ENCODE measurements at regions not wholly inside any gene's neighbourhood (a gene's known extent, or its start where the extent isn't known, plus 50 kb on each side); places are given as distances from the start of the nearest gene placed in this dataset.

GRCh38 chr3:69446402-69447072 lies 60.6 kb upstream of the FRMD4B start:
- DNase-seq (ENCODE audit: low read depth in 4 of 4, low spot score in 2 of 4) = no peak

DNA sequence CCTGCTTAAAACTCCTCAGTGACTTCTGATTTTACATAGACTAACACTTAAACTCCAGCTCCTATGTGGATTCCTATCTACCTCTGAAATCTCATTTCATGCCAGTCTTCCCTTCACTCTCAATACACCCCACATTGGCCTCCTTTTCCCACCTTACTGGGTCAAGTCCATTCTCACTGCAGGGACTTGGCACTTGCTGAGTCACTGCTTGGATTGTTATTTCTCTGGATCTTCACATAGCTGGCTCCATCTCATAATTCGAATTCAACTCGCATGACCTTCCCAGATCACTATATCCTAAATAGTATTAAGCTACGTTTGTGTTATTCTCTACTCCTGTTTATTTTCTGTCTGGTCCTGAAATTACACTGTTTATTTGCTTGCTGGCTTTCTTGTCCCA lies 59.6 kb upstream of the FRMD4B start:
- DNase-seq (ENCODE audit: low read depth in 4 of 4, low spot score in 2 of 4) = no peak

DNA sequence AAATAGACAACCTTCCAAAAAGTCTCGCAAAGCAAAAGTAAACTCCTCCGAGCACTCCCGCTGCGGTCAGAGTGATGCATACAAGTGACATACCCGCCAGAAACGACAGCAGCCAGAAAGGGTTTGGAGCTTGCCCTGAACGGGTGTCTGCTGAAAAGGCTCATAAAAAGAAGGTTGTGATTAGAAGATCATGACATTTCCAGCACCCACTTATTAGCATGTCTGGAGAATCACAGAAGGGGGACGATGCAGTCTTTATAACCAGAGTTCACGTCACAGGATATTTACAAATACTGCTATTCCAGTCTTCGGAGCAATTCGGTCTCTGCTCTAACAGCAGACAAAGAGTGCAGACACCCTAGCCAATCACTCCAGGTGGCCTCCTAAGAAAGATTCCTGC lies 59.1 kb upstream of the FRMD4B start:
- DNase-seq (ENCODE audit: low read depth in 4 of 4, low spot score in 2 of 4) = no peak

GRCh38 chr3:69443457-69443920 lies 57.6 kb upstream of the FRMD4B start:
- DNase-seq (ENCODE audit: low read depth in 4 of 4, low spot score in 2 of 4) = no peak

DNA sequence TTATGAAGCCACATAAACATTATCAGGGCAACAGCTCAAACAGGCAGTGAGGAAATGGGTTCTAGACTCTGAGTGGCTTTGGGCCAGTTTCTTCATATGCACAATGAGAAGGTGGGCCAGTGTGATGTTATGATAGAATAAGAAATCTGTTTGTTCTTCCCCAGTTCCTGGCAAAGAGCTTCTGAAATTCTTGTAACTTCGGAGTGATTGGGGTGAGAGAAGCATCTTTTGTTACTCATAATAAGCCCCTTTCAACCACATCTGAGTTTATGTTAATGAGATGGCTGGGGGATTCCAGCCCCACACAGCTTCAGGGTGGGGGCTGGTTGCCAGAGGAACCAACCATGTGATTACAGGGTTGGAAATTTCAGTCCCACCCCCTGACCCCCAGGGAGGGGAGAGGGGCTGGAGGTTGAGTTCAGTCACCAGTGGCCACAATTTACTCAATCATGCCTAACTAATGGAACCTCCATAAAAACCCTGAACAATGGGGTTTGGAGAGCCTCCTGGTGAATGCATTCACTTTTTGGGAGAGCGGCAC lies 57.0 kb upstream of the FRMD4B start:
- DNase-seq (ENCODE audit: low read depth in 4 of 4, low spot score in 2 of 4) = no peak

GRCh38 chr3:69441732-69442131 lies 55.8 kb upstream of the FRMD4B start:
- no peak for DNase-seq (ENCODE audit: low read depth in 4 of 4, low spot score in 2 of 4)

DNA sequence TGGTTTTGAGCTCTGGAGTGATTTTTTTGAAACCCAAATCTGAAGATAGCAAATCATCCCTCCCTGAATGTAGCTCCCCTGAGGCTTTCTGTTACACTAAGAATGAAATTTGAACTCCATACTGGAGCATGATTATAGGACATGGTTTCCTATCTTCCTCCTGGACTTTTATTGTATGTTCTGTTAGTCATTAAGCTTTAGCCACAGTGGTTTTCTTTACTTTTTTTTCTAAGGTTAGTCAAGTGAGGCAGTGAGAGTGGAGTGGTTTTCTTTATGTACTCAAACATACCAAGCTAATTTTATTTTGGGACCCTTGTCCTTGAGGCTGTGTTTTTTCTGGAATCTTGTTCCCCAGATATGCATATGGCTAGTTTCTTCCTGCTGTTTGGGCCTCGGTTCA lies 55.2 kb upstream of the FRMD4B start:
- no peak for DNase-seq (ENCODE audit: low read depth in 4 of 4, low spot score in 2 of 4)

DNA sequence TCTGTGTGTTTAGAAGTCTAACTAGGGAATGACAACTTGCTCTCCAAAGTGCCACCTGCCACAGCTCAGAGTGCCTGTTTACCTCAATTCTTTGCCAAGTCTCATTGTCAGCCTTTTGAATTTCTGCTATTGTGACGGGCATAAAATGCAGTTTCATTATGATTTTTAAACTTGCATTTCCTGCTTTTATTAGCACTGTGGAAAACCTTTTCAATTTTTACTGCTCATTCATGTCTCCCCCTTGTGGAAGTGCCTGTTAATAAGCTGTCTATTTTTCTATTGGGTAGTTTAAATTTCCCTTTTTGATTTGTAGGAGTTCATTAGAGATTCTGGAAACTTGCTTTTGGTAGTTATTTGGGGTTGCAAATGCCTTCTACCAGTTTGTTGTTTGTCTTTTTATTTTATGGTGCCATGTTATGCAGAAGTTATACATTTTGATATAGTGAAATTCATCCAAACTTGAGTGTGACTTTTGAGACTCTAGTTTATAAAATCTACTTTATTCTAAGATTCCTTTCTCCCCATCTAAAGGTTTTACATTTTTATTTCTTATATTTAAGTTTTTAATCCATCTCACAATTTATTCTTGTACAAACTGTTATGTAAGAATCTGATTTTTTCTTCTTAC lies 53.9 kb upstream of the FRMD4B start:
- no peak for DNase-seq (ENCODE audit: low read depth in 4 of 4, low spot score in 2 of 4)

DNA sequence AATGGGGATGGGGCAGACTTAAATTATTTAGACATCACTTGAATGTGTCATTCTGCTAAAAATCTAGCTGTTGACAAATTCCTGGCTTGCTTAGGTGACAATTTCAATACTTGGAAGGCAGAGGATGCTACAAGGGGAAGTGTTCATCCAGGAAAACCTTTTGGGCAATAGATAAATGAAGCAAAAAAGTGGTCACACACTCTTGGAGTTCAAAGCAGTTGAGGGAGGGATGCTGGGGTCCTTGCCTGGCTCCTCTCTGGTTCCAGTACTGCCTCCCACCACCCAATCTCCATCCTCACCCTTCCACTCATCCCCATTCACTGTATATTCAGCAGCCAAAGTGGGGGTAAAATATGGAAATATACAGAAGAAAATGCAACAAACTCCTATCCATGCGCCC lies 52.6 kb upstream of the FRMD4B start:
- no peak for DNase-seq (ENCODE audit: low read depth in 4 of 4, low spot score in 2 of 4)

DNA sequence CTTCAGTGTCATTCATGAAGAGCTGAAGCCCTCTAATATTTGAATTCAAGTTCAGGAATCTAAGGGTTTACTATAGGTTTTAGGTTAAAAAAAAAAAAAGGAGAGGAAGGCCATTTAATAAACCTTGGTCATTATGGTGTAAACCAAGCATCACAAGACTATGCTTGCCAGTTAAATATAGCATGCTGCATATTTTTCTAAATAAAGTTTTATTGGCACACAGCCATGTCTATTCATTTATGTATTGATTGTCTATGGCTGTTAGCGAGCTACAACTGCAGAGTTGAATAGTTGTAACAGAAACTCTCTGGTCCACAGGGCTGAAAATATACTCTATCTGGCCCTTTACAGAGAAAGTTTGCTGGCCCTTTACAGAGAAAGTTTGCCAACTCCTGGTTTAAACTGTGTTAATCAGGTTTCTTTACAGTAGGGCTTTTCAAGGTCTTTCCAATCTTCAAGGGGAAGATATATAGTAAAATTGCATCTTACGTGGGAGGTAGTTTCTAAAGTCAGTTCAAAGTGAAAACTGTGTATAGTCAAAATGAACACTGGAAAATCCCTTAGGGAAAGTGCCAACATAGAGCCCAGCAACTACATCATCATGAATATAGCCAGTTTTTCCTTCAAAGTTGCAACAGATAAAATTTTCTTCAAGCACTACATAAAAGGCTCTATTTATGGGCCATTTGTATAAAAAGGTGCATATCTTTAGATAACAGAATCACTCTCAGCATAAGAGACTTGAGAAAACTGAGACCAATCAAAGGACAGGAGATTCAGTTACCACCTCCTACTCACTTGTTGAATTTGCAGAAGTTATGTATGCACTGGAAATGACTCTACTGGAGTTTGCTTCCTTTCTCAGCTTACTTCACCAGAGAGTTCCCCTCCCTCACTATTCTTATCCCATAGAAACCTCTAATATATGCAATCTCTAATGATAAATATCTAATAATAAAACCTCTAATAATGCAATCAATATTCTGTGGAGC lies 49.7 kb upstream of the FRMD4B start:
- DNase-seq (ENCODE audit: low read depth in 4 of 4, low spot score in 2 of 4) = no peak

Measured in left renal cortex interstitium (tissue), 4 donors.